BE2C (cell line): ENCODE measurements at regions not wholly inside any gene's neighbourhood (a gene's known extent, or its start where the extent isn't known, plus 50 kb on each side); places are given as distances from the start of the nearest gene placed in this dataset.

ENCODE experiments used
- DNase-seq: peaks from one replicate; pipeline ENCODE4 v3.0.0-alpha.2; 2020
- H3K27me3 ChIP-seq: fragments of 250-450 bp; sonication (Bioruptor Pico); 2 replicates; pipeline ENCODE4 v1.5.1; 2020; ENCODE audit warnings: mild to moderate bottlenecking
- H3K36me3 ChIP-seq: fragments of 250-450 bp; sonication (Bioruptor Pico); 2 replicates; pipeline ENCODE4 v1.5.1; 2020; ENCODE audit warnings: mild to moderate bottlenecking
- H3K4me1 ChIP-seq: fragments of 250-450 bp; sonication (Bioruptor Pico); 2 replicates; pipeline ENCODE4 v1.5.1; 2020
- H3K4me3 ChIP-seq: 2 replicates; pipeline ENCODE4 v1.5.1; 2011; ENCODE audit warnings: low read depth, low read length
- H3K9me3 ChIP-seq: fragments of 250-450 bp; sonication (Bioruptor Pico); 2 replicates; pipeline ENCODE4 v1.5.1; 2020
- CTCF ChIP-seq: IDR thresholded peaks from 2 replicates; pipeline ENCODE4 v1.5.1; 2012; ENCODE audit warnings: mild to moderate bottlenecking, low read depth, low read length

DNA sequence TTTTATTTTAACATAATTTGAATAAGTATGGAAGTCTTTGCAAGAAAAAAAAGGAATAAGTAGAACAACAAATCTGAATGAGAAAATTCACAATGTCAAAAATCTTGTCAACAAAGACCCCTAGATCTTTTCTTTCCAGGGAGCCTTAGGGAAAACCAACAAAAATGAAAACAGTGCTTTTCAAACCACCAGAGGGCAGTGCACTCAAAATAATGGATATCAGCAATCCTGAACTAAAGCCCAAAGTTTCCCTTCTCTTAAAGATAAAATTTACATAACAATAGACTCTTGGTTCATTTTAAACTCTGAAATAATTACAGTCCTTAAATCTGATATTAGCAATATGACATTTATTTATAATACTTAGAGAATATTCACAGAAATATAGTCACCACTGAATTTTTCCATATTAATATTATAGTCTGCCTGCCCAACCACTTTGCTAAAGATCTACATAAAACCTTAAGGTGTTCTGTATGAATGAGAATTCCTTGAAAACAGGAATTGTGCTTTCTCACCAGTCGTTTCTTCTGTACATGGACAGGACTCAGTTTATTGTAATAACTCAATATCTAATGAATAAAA lies 105.3 kb upstream of the BMP5 start:
- Histone ChIP-seq H3K36me3 (no peaks in the 10 kb centered on the region), H3K4me3 (no peak overlapping the region), H3K27me3 (no peaks in the 10 kb centered on the region), H3K9me3 (no peaks in the 10 kb centered on the region), H3K4me1 (peaks cover 3% of the 10 kb centered on the region)
- peak; percentile 75 for TF ChIP-seq CTCF
- DNase-seq, result peak; percentile 50

DNA sequence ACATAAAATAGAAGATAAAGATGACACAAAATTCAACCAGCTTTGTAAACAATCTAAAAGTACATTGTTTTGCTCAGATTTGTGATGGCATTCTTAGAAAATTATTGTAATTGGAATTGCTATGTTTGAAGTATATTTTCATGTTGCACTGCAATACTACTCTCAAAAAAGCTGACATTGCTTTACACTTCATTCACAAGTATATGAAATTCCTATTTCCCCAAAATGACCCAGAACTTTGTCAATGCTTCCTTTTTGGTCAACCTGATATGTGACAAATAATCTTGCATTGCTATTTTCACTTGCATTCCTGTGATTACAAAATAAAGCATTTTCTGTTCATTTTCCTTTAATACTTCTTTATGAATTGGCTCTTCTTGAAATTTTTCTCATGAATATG lies 104.1 kb upstream of the BMP5 start:
- H3K36me3 ChIP-seq, result no peaks in the 10 kb centered on the region
- TF ChIP-seq CTCF, result no peak
- H3K4me1 ChIP-seq, result peaks cover 11% of the 10 kb centered on the region
- H3K27me3 ChIP-seq, result no peaks in the 10 kb centered on the region
- H3K4me3 ChIP-seq, result no peak overlapping the region
- H3K9me3 ChIP-seq, result no peaks in the 10 kb centered on the region
- DNase-seq, result no peak

- no peak for DNase-seq
- no peaks in the 10 kb centered on the region for H3K9me3 ChIP-seq
- H3K4me1 ChIP-seq, result peaks cover 11% of the 10 kb centered on the region
- H3K27me3 ChIP-seq, result no peaks in the 10 kb centered on the region
- H3K4me3 ChIP-seq, result no peak overlapping the region
- no peak for TF ChIP-seq CTCF
- no peaks in the 10 kb centered on the region for H3K36me3 ChIP-seq
Observed at GRCh38 chr6:55977959-55978665, 102.7 kb upstream of the BMP5 start.

- DNase-seq, result peak; percentile 47
- H3K36me3 ChIP-seq, result no peaks in the 10 kb centered on the region
- H3K27me3 ChIP-seq, result no peaks in the 10 kb centered on the region
- TF ChIP-seq CTCF, result no peak
- no peak overlapping the region for H3K4me3 ChIP-seq
- peaks cover 17% of the 10 kb centered on the region for H3K4me1 ChIP-seq
- H3K9me3 ChIP-seq, result no peaks in the 10 kb centered on the region
Observed at GRCh38 chr6:55974688-55975087, 99.3 kb upstream of the BMP5 start.

GRCh38 chr6:55972091-55972490 lies 96.7 kb upstream of the BMP5 start:
- DNase-seq, result no peak
- Histone ChIP-seq H3K27me3 (no peaks in the 10 kb centered on the region), H3K36me3 (no peaks in the 10 kb centered on the region), H3K4me3 (no peak overlapping the region), H3K4me1 (peaks cover 17% of the 10 kb centered on the region), H3K9me3 (no peaks in the 10 kb centered on the region)
- TF ChIP-seq CTCF, result no peak

DNA sequence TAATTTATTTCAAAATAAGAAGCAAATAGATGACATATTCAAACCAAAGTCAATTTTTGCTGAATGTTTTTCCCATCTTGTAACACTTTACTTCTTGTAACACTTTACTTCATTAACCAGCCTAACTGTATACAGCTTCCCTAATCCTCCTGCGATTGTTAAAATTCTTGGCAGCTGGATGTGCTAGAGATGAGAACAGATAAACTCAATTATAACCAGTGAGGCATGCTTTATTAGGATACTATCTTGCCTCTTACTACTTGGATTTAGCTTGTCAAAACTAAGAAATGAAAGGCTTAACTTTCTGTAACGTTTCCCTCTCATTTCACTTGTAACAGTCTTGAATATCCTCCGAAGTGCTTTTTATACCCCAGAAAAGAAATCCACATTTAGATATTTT lies 94.1 kb upstream of the BMP5 start:
- Histone ChIP-seq H3K9me3 (no peaks in the 10 kb centered on the region), H3K4me1 (peaks cover 5% of the 10 kb centered on the region; the same call in 1 of the 2 replicates), H3K27me3 (no peaks in the 10 kb centered on the region)

More for the DNA sequence above, 94.1 kb upstream of the BMP5 start:
- no peak overlapping the region for H3K4me3 ChIP-seq
- no peaks in the 10 kb centered on the region for H3K36me3 ChIP-seq
- no peak for TF ChIP-seq CTCF
- DNase-seq, result no peak
